OCI-LY1 (cell line): ENCODE measurements at regions not wholly inside any gene's neighbourhood (a gene's known extent, or its start where the extent isn't known, plus 50 kb on each side); places are given as distances from the start of the nearest gene placed in this dataset.

Experiments used
- H2AFZ ChIP-seq: fragments of 200-600 bp; sonication (generic), shearing (Covaris generic); 2 replicates; pipeline ENCODE4 v1.6.0; 2014; ENCODE audit warnings: antibody characterized with exemption, mild to moderate bottlenecking, low read length
- H3F3A ChIP-seq: fragments of 200-600 bp; sonication (generic), shearing (Covaris generic); 2 replicates; pipeline ENCODE4 v1.6.0; 2014; ENCODE audit warnings: mild to moderate bottlenecking, antibody characterized with exemption, low read length, moderate library complexity; ENCODE audit not compliant: insufficient read depth
- H3K27ac ChIP-seq: fragments of 200-600 bp; sonication (generic); 2 replicates; pipeline ENCODE4 v1.5.1; 2014; ENCODE audit warnings: low read length, mixed run types, mild to moderate bottlenecking, low read depth; ENCODE audit not compliant: poor library complexity, severe bottlenecking
- H3K27me3 ChIP-seq: fragments of 200-600 bp; sonication (generic); 2 replicates; pipeline ENCODE4 v1.6.0; 2014; ENCODE audit warnings: antibody characterized with exemption, mild to moderate bottlenecking, low read length, moderate library complexity; ENCODE audit not compliant: insufficient read depth
- H3K36me3 ChIP-seq: fragments of 200-600 bp; sonication (generic); 2 replicates; pipeline ENCODE4 v1.6.1; 2014; ENCODE audit warnings: mild to moderate bottlenecking, antibody characterized with exemption, low read length, moderate library complexity, mixed read lengths; ENCODE audit not compliant: insufficient read depth
- H3K4me1 ChIP-seq: fragments of 200-600 bp; sonication (generic); 2 replicates; pipeline ENCODE4 v1.5.1; 2014; ENCODE audit warnings: mild to moderate bottlenecking, low read length, moderate library complexity; ENCODE audit not compliant: insufficient read depth, severe bottlenecking
- H3K4me2 ChIP-seq: fragments of 200-600 bp; sonication (generic), shearing (Covaris generic); 2 replicates; pipeline ENCODE4 v1.6.1; 2014; ENCODE audit warnings: low read length
- H3K4me3 ChIP-seq: fragments of 200-600 bp; sonication (generic); 2 replicates; pipeline ENCODE4 v1.5.1; 2014; ENCODE audit warnings: low read length, low read depth, mild to moderate bottlenecking, mixed read lengths; ENCODE audit not compliant: poor library complexity, severe bottlenecking
- H3K79me2 ChIP-seq: fragments of 200-600 bp; shearing (Covaris generic); 2 replicates; pipeline ENCODE4 v1.6.1; 2016; ENCODE audit warnings: mixed run types, low read length, mixed read lengths; ENCODE audit not compliant: insufficient read depth
- H3K9ac ChIP-seq: fragments of 200-600 bp; sonication (generic), shearing (Covaris generic); 2 replicates; pipeline ENCODE4 v1.6.1; 2014; ENCODE audit warnings: mild to moderate bottlenecking, low read length, mixed read lengths
- H3K9me2 ChIP-seq: fragments of 200-600 bp; sonication (generic), shearing (Covaris generic); 2 replicates; pipeline ENCODE4 v1.6.1; 2014; ENCODE audit warnings: low read depth, mild to moderate bottlenecking, low read length, mixed read lengths
- H3K9me3 ChIP-seq: fragments of 200-600 bp; shearing (Covaris generic); 2 replicates; pipeline ENCODE4 v1.6.1; 2014; ENCODE audit warnings: low read length, mixed read lengths
- H4K20me1 ChIP-seq: fragments of 200-600 bp; sonication (generic), shearing (Covaris generic); 2 replicates; pipeline ENCODE4 v1.6.0; 2016; ENCODE audit warnings: mild to moderate bottlenecking, low read length; ENCODE audit not compliant: insufficient read depth
- CTCF ChIP-seq: fragments of 200-600 bp; sonication (generic), shearing (Covaris generic); IDR thresholded peaks from 2 replicates; pipeline ENCODE4 v1.5.1; 2017; ENCODE audit warnings: mild to moderate bottlenecking, antibody characterized with exemption, low read length, moderate library complexity, mixed read lengths
- EZH2 ChIP-seq: fragments of 200-600 bp; sonication (generic), shearing (Covaris generic); IDR thresholded peaks from 2 replicates; pipeline ENCODE4 v1.8.0; 2017; ENCODE audit warnings: borderline replicate concordance, mixed run types, mild to moderate bottlenecking, antibody characterized with exemption, low read length, moderate library complexity, mixed read lengths

- Histone ChIP-seq H3K27me3 (no peaks in the 10 kb centered on the region), H2AFZ (no peak overlapping the region), H3K9me3 (no peaks in the 10 kb centered on the region), H3K9ac (no peak overlapping the region), H3K4me3 (no peak overlapping the region), H3K4me1 (no peaks in the 10 kb centered on the region), H3K79me2 (no peaks in the 10 kb centered on the region), H3K27ac (no peak overlapping the region), H3K9me2 (no peaks in the 10 kb centered on the region), H3K36me3 (no peaks in the 10 kb centered on the region), H4K20me1 (0 out of 2 replicates have a peak, but pooled peaks cover 2% of the 10 kb centered on the region), H3K4me2 (no peak overlapping the region), H3F3A (no peaks in the 10 kb centered on the region)
- TF ChIP-seq CTCF (no peak), EZH2 (no peak)
Observed at GRCh38 chr13:90898811-90899210, 448.7 kb upstream of the MIR17HG start.

DNA sequence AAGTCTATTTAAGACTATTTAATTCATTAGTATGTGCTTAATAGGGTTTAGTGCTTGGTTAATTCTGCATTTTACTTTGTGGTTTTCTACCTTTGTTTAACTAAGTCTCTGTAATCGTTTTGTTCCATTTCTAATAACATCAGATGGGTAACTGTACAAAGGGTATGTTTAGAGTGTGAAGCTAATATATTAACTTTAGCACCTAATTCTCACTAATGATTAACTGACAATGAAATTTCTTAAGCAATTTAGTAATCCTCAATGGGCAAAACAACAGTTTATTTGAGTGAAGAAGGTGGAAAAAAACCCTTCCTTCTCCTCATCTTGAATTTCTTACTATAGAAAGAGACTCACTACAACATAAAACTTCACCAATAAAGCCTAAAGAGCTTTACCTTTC lies 448.1 kb upstream of the MIR17HG start:
- no peak overlapping the region for H3K27ac ChIP-seq
- H3K4me3 ChIP-seq: no peak overlapping the region

GRCh38 chr13:90902255-90902654 lies 445.2 kb upstream of the MIR17HG start:
- Histone ChIP-seq H3K79me2 (no peaks in the 10 kb centered on the region), H3K9ac (no peak overlapping the region), H4K20me1 (no peaks in the 10 kb centered on the region), H3K27ac (no peak overlapping the region), H3K36me3 (no peaks in the 10 kb centered on the region), H3K9me2 (no peaks in the 10 kb centered on the region; the same call in 1 of the 2 replicates), H3K4me3 (no peak overlapping the region), H3K4me2 (no peak overlapping the region), H3K9me3 (no peaks in the 10 kb centered on the region), H3K4me1 (no peaks in the 10 kb centered on the region), H3K27me3 (no peaks in the 10 kb centered on the region), H2AFZ (no peak overlapping the region), H3F3A (no peaks in the 10 kb centered on the region)
- TF ChIP-seq CTCF (no peak), EZH2 (no peak)

More for the DNA sequence above, 448.1 kb upstream of the MIR17HG start:
- H3K9ac ChIP-seq: no peak overlapping the region
- H3K36me3 ChIP-seq: no peaks in the 10 kb centered on the region
- H2AFZ ChIP-seq: no peak overlapping the region
- TF ChIP-seq EZH2 (no peak), CTCF (no peak)
- no peaks in the 10 kb centered on the region; the same call in 1 of the 2 replicates for H3K9me2 ChIP-seq
- H3K27me3 ChIP-seq: no peaks in the 10 kb centered on the region
- 0 out of 2 replicates have a peak, but pooled peaks cover 2% of the 10 kb centered on the region for H4K20me1 ChIP-seq
- H3K4me2 ChIP-seq: no peak overlapping the region
- no peaks in the 10 kb centered on the region for H3K79me2 ChIP-seq
- H3F3A ChIP-seq: no peaks in the 10 kb centered on the region
- H3K4me1 ChIP-seq: no peaks in the 10 kb centered on the region
- no peaks in the 10 kb centered on the region for H3K9me3 ChIP-seq
